Fibroblast of villous mesenchyme (primary cell): ENCODE measurements at regions not wholly inside any gene's neighbourhood (a gene's known extent, or its start where the extent isn't known, plus 50 kb on each side); places are given as distances from the start of the nearest gene placed in this dataset.

Experiments
- DNase-seq: peaks from one replicate; pipeline ENCODE4 v3.0.0-alpha.2; 2010; ENCODE audit warnings: low read depth
- H3K4me3 ChIP-seq: 2 replicates; pipeline ENCODE4 v1.5.1; 2011; ENCODE audit warnings: low read depth, mild to moderate bottlenecking, low read length
- TF ChIP-seq, protein P1 (sequence below): IDR thresholded peaks from 2 replicates; pipeline ENCODE4 v1.5.1; 2012; ENCODE audit warnings: low read depth, mild to moderate bottlenecking, low read length; ENCODE audit not compliant: insufficient read depth

DNA sequence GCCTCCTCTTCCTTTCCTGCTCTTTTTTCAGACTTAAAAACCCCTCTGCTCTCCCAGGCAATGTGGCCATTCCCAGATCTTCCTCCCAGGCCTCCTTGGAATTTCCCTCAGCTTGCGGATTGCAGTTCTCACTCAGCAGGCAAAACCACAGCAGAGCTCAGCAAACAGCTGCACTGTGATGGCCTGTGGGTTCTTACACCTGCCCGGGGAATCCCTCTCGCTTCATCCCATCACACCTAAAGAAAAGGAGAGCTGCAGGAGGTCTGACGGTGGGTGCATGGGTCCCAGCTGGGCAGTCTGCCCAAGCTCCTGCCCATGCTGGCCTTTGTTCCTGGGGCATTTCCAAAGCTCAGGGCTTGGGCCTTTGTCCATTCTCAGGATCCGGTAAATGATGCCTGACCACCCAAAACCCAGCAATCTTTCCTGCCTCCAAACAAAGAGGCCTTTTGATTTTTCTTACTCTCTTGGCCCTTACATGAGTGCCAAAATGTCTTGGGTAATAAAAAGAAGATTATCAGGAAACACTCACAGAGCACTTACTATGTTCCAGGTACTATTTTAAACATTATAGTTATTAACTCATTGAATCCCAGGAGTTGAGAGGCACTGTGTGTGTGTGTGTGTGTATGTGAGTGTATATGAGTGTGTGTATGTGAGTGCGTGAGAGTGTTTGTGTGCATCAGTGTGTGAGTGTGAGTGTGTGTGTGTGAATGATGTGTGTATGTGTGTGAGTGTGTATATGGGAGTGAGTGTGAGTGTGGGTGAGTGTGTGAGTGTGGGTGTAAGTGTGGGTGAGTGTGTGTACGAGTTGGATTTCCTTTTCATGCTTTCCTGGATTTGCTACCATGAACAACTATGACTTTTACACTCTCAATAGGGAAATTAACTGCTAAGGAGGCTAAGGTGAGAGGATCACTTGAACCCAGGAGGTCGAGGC is 64.5 kb upstream of the PODXL start:
- no peak overlapping the region for H3K4me3 ChIP-seq
- TF ChIP-seq, protein P1, sequence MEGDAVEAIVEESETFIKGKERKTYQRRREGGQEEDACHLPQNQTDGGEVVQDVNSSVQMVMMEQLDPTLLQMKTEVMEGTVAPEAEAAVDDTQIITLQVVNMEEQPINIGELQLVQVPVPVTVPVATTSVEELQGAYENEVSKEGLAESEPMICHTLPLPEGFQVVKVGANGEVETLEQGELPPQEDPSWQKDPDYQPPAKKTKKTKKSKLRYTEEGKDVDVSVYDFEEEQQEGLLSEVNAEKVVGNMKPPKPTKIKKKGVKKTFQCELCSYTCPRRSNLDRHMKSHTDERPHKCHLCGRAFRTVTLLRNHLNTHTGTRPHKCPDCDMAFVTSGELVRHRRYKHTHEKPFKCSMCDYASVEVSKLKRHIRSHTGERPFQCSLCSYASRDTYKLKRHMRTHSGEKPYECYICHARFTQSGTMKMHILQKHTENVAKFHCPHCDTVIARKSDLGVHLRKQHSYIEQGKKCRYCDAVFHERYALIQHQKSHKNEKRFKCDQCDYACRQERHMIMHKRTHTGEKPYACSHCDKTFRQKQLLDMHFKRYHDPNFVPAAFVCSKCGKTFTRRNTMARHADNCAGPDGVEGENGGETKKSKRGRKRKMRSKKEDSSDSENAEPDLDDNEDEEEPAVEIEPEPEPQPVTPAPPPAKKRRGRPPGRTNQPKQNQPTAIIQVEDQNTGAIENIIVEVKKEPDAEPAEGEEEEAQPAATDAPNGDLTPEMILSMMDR: no peak
- DNase-seq: peak; percentile 32

DNA sequence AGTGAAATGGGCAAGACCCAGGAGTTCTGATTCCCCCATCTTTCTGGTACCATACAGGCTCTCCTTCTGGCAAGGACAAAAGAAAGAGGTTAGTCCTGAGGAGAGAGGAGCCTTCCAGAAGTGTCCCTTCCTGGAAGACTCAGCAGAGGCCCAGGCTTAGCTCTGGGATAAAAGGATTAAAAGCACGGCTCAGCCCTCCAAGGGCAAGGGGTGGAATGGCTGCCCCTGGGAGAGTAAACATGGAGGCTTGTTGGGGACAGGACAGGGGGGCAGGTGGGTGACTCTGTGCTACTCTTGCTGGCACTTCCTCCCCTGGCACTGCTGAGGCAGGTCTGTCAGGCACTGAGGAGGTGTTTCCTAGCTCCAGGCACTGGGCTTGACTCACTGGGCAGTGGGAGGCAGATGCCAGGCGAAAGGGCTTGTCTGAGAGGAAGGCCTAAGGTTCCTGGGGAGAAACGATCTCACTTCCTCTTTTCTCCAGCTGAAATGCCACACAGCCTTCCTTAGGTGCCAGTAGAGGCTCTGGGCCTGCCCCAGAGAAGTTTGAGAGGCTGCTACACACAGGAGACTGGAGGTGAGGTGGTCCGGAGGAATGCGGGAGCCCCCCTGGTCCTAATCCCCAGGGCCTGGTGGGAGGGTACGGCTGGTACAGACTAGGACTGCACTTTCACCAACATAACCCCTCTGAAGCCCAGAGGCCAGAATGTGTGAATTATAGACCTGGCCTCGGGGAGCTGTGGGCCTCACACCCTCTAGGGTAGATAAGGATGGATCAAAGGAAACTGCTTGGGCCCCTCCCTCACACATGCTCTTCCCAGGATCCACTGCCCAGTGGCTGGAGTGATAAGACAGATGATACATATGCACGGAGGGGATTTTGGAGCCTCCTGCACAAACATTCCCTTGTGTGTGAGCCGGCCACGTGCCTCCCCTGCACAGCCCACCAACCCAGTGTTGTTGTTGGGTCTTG is 63.2 kb upstream of the PODXL start:
- no peak overlapping the region for H3K4me3 ChIP-seq
- TF ChIP-seq, protein P1: no peak
- no peak for DNase-seq

DNA sequence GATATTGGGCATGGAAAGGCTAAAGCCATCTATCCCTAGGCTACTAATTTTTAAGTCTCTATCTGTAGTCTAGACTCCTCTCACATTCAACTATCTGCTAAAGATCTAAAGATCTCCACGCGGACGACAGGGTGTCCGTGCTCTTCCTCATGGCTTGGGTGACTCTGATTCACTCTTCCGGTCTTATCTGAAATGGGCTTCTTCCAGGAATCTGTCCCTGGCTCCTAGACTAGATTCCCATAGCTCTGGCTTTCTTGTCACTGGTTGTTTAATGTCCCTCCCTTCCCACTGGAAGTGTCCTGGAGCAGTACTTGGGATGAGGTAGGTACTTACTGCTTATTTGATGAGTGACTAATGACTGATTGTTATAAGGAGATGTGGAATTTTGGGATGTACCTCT is 62.0 kb upstream of the PODXL start:
- TF ChIP-seq, protein P1: no peak
- DNase-seq: no peak
- no peak overlapping the region for H3K4me3 ChIP-seq

DNA sequence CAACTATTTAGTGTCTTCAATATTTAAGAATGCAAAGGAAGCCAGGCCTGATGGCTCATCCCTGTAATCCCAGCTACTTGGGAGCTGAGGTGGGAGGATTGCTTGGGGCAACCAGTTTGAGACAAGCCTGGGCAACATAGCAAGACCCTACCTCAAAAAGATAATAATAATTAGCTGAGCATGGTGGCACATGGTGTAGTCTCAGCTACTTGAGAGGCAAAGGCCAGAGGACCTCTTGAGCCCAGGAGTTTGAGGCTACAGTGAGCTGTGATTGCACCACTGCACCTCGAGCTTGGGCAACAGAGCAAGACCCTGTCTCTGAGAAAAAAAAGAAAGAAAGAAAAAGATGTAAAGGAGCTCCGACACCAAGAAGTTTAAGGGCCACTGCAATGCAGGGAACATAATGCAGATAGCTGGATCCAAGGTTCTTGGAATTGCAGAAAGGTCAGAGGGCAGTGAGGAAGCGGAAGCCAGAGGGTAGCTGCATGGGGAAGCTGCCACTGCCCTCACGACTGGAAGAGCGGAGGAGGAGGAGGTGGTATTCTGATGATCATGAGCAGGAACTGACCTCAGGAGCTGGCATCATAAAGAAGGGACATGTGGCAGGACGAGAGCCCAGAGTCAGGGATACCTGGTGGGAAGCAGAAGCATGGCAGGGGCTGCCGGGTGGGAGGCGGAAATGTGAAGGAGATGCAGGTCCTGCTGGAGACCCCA is 60.2 kb upstream of the PODXL start:
- TF ChIP-seq, protein P1: no peak
- no peak overlapping the region for H3K4me3 ChIP-seq
- DNase-seq: no peak

DNA sequence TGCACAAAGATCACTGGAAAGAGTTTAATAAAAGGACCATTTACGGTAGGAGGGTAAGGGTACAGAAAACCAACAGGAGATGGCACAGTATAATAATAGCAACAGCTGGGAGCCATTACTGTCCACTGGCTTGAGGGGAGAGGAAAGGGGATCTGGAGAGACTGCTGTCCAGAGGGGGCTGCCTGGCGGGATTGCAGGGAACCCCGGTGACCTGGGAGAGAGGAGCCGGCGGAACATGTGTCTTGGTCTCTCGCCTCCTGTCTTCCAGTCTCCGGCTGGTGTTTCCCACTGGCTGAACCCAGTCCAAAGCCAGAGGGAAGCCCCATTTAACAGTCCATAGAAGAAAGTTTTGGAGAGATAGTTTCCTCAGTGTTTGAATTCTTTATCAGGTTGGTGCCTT is 57.5 kb upstream of the PODXL start:
- no peak for DNase-seq
- TF ChIP-seq, protein P1: no peak
- no peak overlapping the region for H3K4me3 ChIP-seq

DNA sequence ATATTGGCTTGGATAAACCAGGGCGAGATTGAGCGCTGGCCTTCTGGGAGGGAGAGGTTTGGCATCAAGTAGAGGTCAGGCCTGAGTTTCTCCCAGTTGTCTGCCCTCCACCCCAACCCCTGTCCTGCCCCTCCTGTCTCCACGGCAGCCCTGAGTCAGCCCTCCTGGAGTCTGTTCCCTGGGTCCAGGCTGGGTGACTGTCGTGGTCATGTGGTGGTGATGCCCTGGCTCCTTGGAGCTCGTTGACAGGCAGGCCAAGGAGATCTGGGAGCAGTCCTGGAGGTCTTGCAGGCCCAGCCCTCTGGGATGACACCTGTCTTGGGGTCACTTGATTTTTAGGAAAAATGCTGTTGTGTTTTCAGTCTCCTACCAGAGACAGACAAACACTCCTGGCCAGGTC is 53.6 kb upstream of the PODXL start:
- TF ChIP-seq, protein P1: no peak
- H3K4me3 ChIP-seq: no peak overlapping the region
- DNase-seq: no peak
